ENCODE measurements at regions not wholly inside any gene's neighbourhood (a gene's known extent, or its start where the extent isn't known, plus 50 kb on each side); places are given as distances from the start of the nearest gene placed in this dataset.

GRCh38 chr15:61685534-61685933 is 374.7 kb downstream of the VPS13C start:
- no peaks in the 10 kb centered on the region for H3K4me1 Mint-ChIP-seq
- no peak for DNase-seq
- ATAC-seq (ENCODE audit: low read depth in 2 of 2) = no peak
- H3K4me3 Mint-ChIP-seq = no peak overlapping the region
- H3K27me3 Mint-ChIP-seq = peaks cover 0 to 1% (median 0%) of the 10 kb centered on the region in 3 donors
- no peak overlapping the region for H3K27ac Mint-ChIP-seq
- peaks cover 0 to 5% (median 0%) of the 10 kb centered on the region in 7 donors for H3K9me3 Mint-ChIP-seq
- no peaks in the 10 kb centered on the region for H3K36me3 Mint-ChIP-seq

GRCh38 chr15:61684749-61685467 is 375.3 kb downstream of the VPS13C start:
- DNase-seq = no peak
- Mint-ChIP-seq H3K36me3 (no peaks in the 10 kb centered on the region), H3K27ac (peak overlapping the region in 1 of 6 donors; percentile 39), H3K4me3 (no peak overlapping the region), H3K9me3 (peaks cover 0 to 5% (median 0%) of the 10 kb centered on the region in 7 donors), H3K4me1 (no peaks in the 10 kb centered on the region), H3K27me3 (peaks cover 0 to 4% (median 0%) of the 10 kb centered on the region in 3 donors)
- no peak for ATAC-seq (ENCODE audit: low read depth in 2 of 2)

GRCh38 chr15:61682891-61683735 is 377.1 kb downstream of the VPS13C start:
- Mint-ChIP-seq H3K9me3 (peaks cover 0 to 13% (median 3%) of the 10 kb centered on the region in 7 donors), H3K27ac (no peak overlapping the region), H3K27me3 (peaks cover 0 to 9% (median 0%) of the 10 kb centered on the region in 3 donors), H3K36me3 (no peaks in the 10 kb centered on the region), H3K4me3 (no peak overlapping the region), H3K4me1 (no peaks in the 10 kb centered on the region)
- no peak for ATAC-seq (ENCODE audit: low read depth in 2 of 2)
- DNase-seq = no peak

- Mint-ChIP-seq H3K4me1 (no peaks in the 10 kb centered on the region), H3K4me3 (no peak overlapping the region), H3K36me3 (peaks cover 0 to 5% of the 10 kb centered on the region in 2 donors), H3K9me3 (peaks cover 4 to 21% (median 6%) of the 10 kb centered on the region in 7 donors), H3K27ac (no peak overlapping the region), H3K27me3 (peaks cover 0 to 9% (median 0%) of the 10 kb centered on the region in 3 donors)
- ATAC-seq (ENCODE audit: low read depth in 2 of 2) = no peak
- no peak for DNase-seq
Observed at GRCh38 chr15:61681676-61682075, 378.6 kb downstream of the VPS13C start.

DNA sequence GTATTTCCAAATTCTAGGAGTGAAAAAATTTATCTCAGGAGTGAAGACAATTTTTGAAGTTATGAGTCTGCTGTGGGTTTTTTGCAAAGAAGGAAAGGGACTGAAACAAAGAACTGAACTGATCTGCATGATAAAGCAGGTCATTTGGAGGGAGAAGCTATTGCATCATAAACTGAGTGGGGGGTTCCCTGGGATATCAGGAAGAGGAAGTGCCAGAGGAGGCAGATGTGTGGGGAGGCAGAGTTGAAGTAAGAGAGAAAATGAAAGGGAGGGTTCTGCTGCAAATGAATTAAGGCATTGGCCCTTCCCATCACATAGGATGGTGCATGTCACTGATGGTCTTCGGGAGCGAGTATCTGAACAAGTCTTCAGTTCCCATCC is 379.2 kb downstream of the VPS13C start:
- H3K4me1 Mint-ChIP-seq = no peaks in the 10 kb centered on the region
- no peak overlapping the region for H3K4me3 Mint-ChIP-seq
- ATAC-seq (ENCODE audit: low read depth in 2 of 2) (no peak), DNase-seq (no peak)
- no peak overlapping the region for H3K27ac Mint-ChIP-seq
- peaks cover 4 to 22% (median 6%) of the 10 kb centered on the region in 7 donors for H3K9me3 Mint-ChIP-seq
- H3K36me3 Mint-ChIP-seq = peaks cover 0 to 7% of the 10 kb centered on the region in 2 donors
- peaks cover 0 to 9% (median 0%) of the 10 kb centered on the region in 3 donors for H3K27me3 Mint-ChIP-seq

DNA sequence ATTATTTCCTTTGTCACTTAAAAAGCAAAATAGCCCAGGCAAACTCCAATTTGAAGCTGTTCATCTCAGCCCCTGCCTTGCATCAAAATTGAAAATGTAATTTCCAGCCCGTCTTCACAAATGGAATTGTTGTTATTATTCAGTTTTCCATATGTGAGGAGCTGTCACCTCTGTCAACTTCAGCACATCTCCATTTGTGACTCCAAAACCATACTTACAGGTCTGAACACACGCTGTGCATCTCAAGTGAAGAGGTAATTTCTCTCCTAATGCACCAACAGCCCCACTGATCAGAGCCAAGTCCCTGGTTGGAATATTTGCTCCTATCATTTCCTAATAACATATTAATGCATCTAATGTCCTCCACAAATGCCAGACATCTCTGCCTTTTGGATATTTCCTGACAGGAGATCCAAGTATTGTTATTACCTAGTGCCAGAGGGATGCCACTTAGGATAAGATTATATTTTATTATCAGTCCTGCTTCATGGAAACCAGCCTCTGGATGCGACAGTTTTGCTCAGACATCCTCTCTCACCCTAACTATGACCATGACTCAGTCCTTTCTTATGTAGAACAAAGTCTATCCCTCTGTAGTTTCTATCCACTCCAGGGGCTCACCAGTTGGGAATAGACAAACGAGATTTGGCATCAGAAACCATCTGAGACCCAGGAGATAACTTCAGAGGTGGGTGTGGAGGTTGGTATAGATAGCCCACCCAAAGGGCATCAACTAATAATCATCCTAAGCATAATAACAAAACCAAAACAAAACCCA is 379.8 kb downstream of the VPS13C start:
- no peak overlapping the region for H3K4me3 Mint-ChIP-seq
- peaks cover 4 to 22% (median 6%) of the 10 kb centered on the region in 7 donors for H3K9me3 Mint-ChIP-seq
- DNase-seq (no peak), ATAC-seq (ENCODE audit: low read depth in 2 of 2) (no peak)
- H3K27me3 Mint-ChIP-seq = peaks cover 0 to 9% (median 0%) of the 10 kb centered on the region in 3 donors
- peaks cover 0 to 7% of the 10 kb centered on the region in 2 donors for H3K36me3 Mint-ChIP-seq
- H3K4me1 Mint-ChIP-seq = no peaks in the 10 kb centered on the region
- no peak overlapping the region for H3K27ac Mint-ChIP-seq

GRCh38 chr15:61671736-61672135 is 388.5 kb downstream of the VPS13C start:
- Mint-ChIP-seq H3K4me1 (no peaks in the 10 kb centered on the region), H3K4me3 (no peak overlapping the region), H3K27me3 (peaks cover 4 to 9% (median 8%) of the 10 kb centered on the region in 3 donors), H3K27ac (no peak overlapping the region), H3K9me3 (peaks cover 0 to 2% (median 1%) of the 10 kb centered on the region in 7 donors), H3K36me3 (peaks cover 0 to 3% of the 10 kb centered on the region in 2 donors)
- no peak for ATAC-seq (ENCODE audit: low read depth in 2 of 2)
- no peak for DNase-seq

- DNase-seq (no peak), ATAC-seq (ENCODE audit: low read depth in 2 of 2) (no peak)
- H3K27ac Mint-ChIP-seq = no peak overlapping the region
- no peaks in the 10 kb centered on the region for H3K36me3 Mint-ChIP-seq
- H3K4me3 Mint-ChIP-seq = no peak overlapping the region
- peaks cover 0 to 2% (median 0%) of the 10 kb centered on the region in 7 donors for H3K9me3 Mint-ChIP-seq
- peaks cover 9 to 26% (median 24%) of the 10 kb centered on the region in 3 donors for H3K27me3 Mint-ChIP-seq
- H3K4me1 Mint-ChIP-seq = no peaks in the 10 kb centered on the region
Observed at GRCh38 chr15:61668444-61668843, 391.8 kb downstream of the VPS13C start.

DNA sequence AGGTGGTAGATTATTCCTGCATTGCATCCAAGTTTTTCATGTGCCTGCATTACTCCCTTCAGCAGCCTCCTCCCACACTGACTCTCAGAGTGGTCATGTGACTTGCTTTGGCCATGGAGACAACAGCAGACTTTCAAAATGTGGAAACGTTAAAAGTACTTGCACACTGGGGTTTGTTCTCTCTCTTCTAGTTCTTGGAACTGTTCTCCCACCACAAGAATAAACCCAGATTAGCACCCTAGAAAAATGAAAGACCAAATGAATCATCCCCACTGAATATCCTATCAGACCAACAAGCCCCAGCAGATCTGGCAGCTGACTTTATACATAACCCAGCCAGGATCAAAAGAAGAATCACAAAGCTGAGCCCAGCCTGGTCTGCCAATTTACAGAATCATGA is 398.5 kb downstream of the VPS13C start:
- Mint-ChIP-seq H3K4me1 (no peaks in the 10 kb centered on the region), H3K27me3 (peaks cover 8 to 23% (median 21%) of the 10 kb centered on the region in 3 donors), H3K27ac (no peak overlapping the region), H3K9me3 (peaks cover 0 to 8% (median 4%) of the 10 kb centered on the region in 7 donors), H3K36me3 (no peaks in the 10 kb centered on the region), H3K4me3 (no peak overlapping the region)
- no peak for ATAC-seq (ENCODE audit: low read depth in 2 of 2)
- DNase-seq = no peak

DNA sequence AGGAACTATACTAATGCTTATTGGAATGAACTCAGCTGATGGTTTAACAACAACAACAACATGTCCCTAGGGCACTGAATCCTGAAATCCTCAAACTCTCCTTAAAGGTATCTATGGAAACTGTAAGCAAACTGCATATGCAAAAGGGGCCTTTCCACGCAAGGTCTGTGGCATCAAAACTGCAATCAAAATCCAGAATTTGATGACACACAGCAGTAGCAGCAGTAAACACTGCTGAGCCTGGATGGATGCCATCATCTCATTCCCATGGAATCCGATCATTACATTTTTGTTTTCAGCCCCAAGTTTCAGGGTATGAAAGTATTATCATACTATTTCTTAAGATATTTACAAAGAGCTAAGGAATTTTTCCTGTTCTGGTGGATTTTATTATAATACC is 399.7 kb downstream of the VPS13C start:
- no peak for DNase-seq
- Mint-ChIP-seq H3K27me3 (peaks cover 8 to 14% (median 12%) of the 10 kb centered on the region in 3 donors), H3K27ac (no peak overlapping the region), H3K4me3 (no peak overlapping the region), H3K4me1 (no peaks in the 10 kb centered on the region), H3K36me3 (no peaks in the 10 kb centered on the region), H3K9me3 (peaks cover 0 to 8% (median 4%) of the 10 kb centered on the region in 7 donors)
- no peak for ATAC-seq (ENCODE audit: low read depth in 2 of 2)

DNA sequence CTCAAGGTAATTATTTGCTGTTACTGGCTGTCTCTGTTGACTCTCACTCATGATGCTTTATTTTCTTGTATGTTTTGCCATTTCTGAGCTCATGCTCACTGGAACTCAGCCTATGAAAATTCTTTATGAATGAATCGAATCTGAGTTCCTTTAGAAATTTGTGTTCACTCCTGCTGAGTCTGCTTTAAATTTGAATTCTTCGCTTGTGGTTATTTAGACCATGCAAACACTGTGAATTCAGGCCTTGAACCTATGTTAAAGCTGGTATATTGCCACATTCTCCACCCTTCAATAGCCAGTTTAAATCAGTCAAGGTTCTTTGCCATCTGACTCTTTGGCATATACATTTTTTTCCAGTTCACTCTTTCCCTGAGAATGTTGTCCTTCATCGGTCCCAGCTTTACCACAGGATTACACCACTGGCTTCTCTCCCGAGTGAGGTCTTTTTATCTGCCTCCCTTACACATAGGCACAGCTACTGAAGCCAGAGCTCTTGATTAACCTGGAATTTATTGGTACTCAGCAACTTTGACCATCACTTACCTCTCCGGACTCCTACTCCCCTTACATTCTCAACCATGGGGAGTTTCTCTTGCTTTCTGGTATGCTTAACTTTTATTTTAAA is 400.6 kb downstream of the VPS13C start:
- Mint-ChIP-seq H3K27ac (no peak overlapping the region), H3K9me3 (peaks cover 0 to 8% (median 4%) of the 10 kb centered on the region in 7 donors), H3K4me1 (no peaks in the 10 kb centered on the region), H3K36me3 (no peaks in the 10 kb centered on the region), H3K4me3 (no peak overlapping the region), H3K27me3 (peaks cover 3 to 8% (median 5%) of the 10 kb centered on the region in 3 donors)
- DNase-seq = no peak
- ATAC-seq (ENCODE audit: low read depth in 2 of 2) = no peak

GRCh38 chr15:61657461-61657860 is 402.8 kb downstream of the VPS13C start:
- Mint-ChIP-seq H3K27me3 (peaks cover 0 to 4% (median 4%) of the 10 kb centered on the region in 3 donors), H3K9me3 (peaks cover 0 to 8% (median 4%) of the 10 kb centered on the region in 7 donors), H3K36me3 (no peaks in the 10 kb centered on the region), H3K27ac (no peak overlapping the region), H3K4me3 (no peak overlapping the region), H3K4me1 (no peaks in the 10 kb centered on the region)
- ATAC-seq (ENCODE audit: low read depth in 2 of 2) (no peak), DNase-seq (no peak)

GRCh38 chr15:61656391-61656790 is 403.9 kb downstream of the VPS13C start:
- no peak overlapping the region for H3K27ac Mint-ChIP-seq
- no peak overlapping the region for H3K4me3 Mint-ChIP-seq
- H3K9me3 Mint-ChIP-seq = peaks cover 0 to 8% (median 4%) of the 10 kb centered on the region in 7 donors
- peaks cover 0 to 4% (median 4%) of the 10 kb centered on the region in 3 donors for H3K27me3 Mint-ChIP-seq
- no peaks in the 10 kb centered on the region for H3K4me1 Mint-ChIP-seq
- H3K36me3 Mint-ChIP-seq = no peaks in the 10 kb centered on the region
- DNase-seq (no peak), ATAC-seq (ENCODE audit: low read depth in 2 of 2) (no peak)

Data from naive B cell (primary cell).